Small intestine (tissue), 7 donors: ENCODE measurements at regions not wholly inside any gene's neighbourhood (a gene's known extent, or its start where the extent isn't known, plus 50 kb on each side); places are given as distances from the start of the nearest gene placed in this dataset.

Experiments used
- DNase-seq, 2 donors: peaks; one replicate each; pipeline versions ENCODE4 v3.0.0 to v3.0.0-alpha.2; 2013
- FAIRE-seq: peaks from 2 replicates; lab custom pipeline; 2012; peaks lifted over from hg19 to GRCh38; lab: Jason Lieb, UNC
- H3K27ac ChIP-seq, 3 donors: one replicate each; pipeline ENCODE4 v1.5.1; 2013; ENCODE audit warnings: low read length in 2 of 3, mild to moderate bottlenecking in 2 of 3, control low read depth in 1 of 3, inconsistent platforms in 1 of 3, low read depth in 1 of 3, moderate library complexity in 1 of 3
- H3K27me3 ChIP-seq, 3 donors: one replicate each; pipeline ENCODE4 v1.6.1; 2013; ENCODE audit warnings: low read length in 3 of 3, inconsistent platforms in 1 of 3; ENCODE audit not compliant: control insufficient read depth in 3 of 3, insufficient read depth in 3 of 3
- H3K36me3 ChIP-seq, 3 donors: one replicate each; pipeline ENCODE4 v1.6.1; 2013; ENCODE audit warnings: low read length in 3 of 3, inconsistent platforms in 1 of 3, low read depth in 1 of 3, mild to moderate bottlenecking in 1 of 3, moderate library complexity in 1 of 3; ENCODE audit not compliant: control insufficient read depth in 3 of 3, insufficient read depth in 2 of 3
- H3K4me1 ChIP-seq, 3 donors: one replicate each; pipeline ENCODE4 v1.6.1; 2013; ENCODE audit warnings: low read length in 2 of 3, inconsistent platforms in 1 of 3, low read depth in 1 of 3, mild to moderate bottlenecking in 1 of 3, moderate library complexity in 1 of 3; ENCODE audit not compliant: control insufficient read depth in 3 of 3, insufficient read depth in 2 of 3
- H3K4me3 ChIP-seq, 3 donors: one replicate each; pipeline ENCODE4 v1.5.1; 2013; ENCODE audit warnings: low read length in 3 of 3, control low read depth in 1 of 3, inconsistent platforms in 1 of 3, low read depth in 1 of 3, mild to moderate bottlenecking in 1 of 3, moderate library complexity in 1 of 3
- H3K9me3 ChIP-seq, 2 donors: one replicate each; pipeline ENCODE4 v1.6.1; 2013; ENCODE audit warnings: low read depth in 1 of 2, low read length in 1 of 2; ENCODE audit not compliant: control insufficient read depth in 2 of 2, insufficient read depth in 1 of 2
- WGBS, 3 donors: extraction: QIAGEN DNeasy Blood & Tissue Kit; methylation state at CpG; one replicate each; pipeline ENCODE4 v1.1.7; 2013; 5-methylcytosine and 5-hydroxymethylcytosine counted together
- donor health status: healthy with polysubstance abuse.
- donor health status: control.
- donor health status: control.
- donor health status: Bipolar disorder and iron deficiency.
- donor health status: healthy.

DNA sequence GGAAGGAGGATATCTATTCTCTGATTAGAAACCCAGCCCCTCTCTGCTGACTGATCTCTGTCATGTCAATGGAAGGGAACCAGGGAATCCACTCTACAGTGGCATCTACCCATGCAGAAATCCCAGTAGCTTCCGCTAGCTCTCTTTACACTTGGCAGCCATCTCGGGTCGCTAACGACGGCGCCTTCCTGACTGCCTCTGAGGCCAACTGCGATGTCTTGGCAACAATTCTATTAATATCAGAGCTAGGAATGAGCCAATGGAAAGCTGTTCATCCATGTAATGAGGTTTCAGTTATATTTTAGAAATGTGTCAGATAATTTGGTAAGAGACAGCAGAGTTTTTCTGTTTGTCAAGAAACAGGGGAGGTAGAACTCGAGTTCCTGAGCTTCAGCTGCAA, 67.6 kb upstream of the ATP10B start:
- no peak for FAIRE-seq
- Histone ChIP-seq H3K4me1 (peaks cover 7 to 38% (median 10%) of the 10 kb centered on the region in 3 donors), H3K4me3 (no peak overlapping the region), H3K27ac (no peak overlapping the region), H3K36me3 (no peaks in the 10 kb centered on the region), H3K27me3 (no peaks in the 10 kb centered on the region), H3K9me3 (no peaks in the 10 kb centered on the region)
- no peak for DNase-seq
- 86 to 91% (median 89%) methylated on average over 8 of the region's 8 CpGs for WGBS, 3 donors

DNA sequence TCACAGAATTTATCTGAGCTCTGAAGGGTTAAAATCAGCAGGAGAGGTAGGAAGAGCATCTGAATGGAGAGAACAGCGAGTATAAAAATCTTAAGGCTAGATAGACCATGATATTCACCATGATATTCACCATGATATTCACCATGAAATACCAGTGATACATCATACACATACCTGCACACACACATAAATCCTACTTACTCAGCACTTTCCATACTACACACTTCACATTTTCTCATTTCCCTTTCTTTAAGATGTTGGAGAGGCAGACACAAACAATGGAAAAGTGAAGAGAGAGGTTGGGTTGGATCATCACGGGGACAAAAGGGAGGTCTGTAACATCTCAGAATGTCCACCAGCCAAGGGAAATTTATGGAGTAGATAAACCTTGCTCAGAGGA, 66.4 kb upstream of the ATP10B start:
- Histone ChIP-seq H3K36me3 (no peaks in the 10 kb centered on the region), H3K9me3 (no peaks in the 10 kb centered on the region), H3K4me1 (peaks cover 2 to 32% (median 9%) of the 10 kb centered on the region in 3 donors), H3K4me3 (no peak overlapping the region), H3K27ac (no peak overlapping the region), H3K27me3 (no peaks in the 10 kb centered on the region)
- FAIRE-seq (no peak), DNase-seq (no peak)
- WGBS, 3 donors, result 70 to 92% (median 83%) methylated on average over 2 of the region's 2 CpGs

DNA sequence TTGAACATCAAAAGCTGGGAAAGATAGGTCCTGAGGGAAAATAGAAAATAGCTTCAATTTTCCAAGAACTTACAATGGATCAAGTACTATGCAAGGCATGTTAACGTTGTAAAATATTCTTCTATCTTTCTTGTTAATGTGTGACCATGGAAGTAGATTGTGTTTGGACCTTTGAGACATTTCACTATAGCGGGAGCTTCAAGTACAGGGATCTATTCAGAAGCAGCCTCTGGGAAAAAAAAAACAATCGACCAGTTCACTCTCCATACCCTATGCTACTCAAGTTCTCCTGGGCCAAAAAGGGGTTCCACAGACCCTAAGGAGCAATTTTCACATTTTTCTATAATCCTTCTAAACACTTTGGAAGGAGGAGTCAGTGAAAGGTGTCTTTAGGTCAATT, 54.1 kb upstream of the ATP10B start:
- DNase-seq (peak; percentile 78 to 79), FAIRE-seq (no peak)
- Histone ChIP-seq H3K27me3 (no peaks in the 10 kb centered on the region), H3K4me3 (no peak overlapping the region), H3K4me1 (peaks cover 0 to 57% (median 7%) of the 10 kb centered on the region in 3 donors), H3K9me3 (no peaks in the 10 kb centered on the region), H3K36me3 (no peaks in the 10 kb centered on the region), H3K27ac (peak overlapping the region in 1 of 3 donors; percentile 70)
- WGBS, 3 donors, result 13 to 57% (median 20%) methylated on average over 3 of the region's 3 CpGs

DNA sequence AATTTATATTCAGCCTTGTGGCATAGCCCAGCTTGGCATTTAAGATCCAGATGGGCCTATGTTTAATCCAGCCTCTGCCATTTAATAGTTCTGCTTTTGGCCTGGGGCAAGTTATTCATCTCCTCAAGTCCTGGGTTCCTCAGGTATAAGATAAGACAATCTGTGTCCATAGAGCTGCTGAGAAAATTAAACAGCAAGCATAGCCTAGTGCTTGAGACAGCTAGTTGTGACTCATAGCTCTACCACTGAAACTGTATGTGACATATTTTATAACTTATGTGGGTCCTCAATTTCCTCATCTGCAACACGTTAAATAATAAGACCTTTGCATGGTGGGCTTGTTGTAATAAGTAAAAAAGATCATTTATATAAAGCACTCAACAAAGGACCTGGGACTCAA, 53.3 kb upstream of the ATP10B start:
- no peak for FAIRE-seq
- no peaks in the 10 kb centered on the region for H3K9me3 ChIP-seq
- 11 to 54% (median 23%) methylated on average over 1 of the region's 1 CpG for WGBS, 3 donors
- peaks cover 0 to 60% (median 7%) of the 10 kb centered on the region in 3 donors for H3K4me1 ChIP-seq
- H3K27ac ChIP-seq, result peak overlapping the region in 1 of 3 donors; percentile 70
- H3K27me3 ChIP-seq, result no peaks in the 10 kb centered on the region
- peak; percentile 49 to 50 for DNase-seq
- H3K4me3 ChIP-seq, result no peak overlapping the region
- H3K36me3 ChIP-seq, result no peaks in the 10 kb centered on the region

- no peaks in the 10 kb centered on the region for H3K9me3 ChIP-seq
- H3K36me3 ChIP-seq, result no peaks in the 10 kb centered on the region
- FAIRE-seq (no peak), DNase-seq (no peak)
- peaks cover 0 to 60% (median 7%) of the 10 kb centered on the region in 3 donors for H3K4me1 ChIP-seq
- H3K27ac ChIP-seq, result peak overlapping the region in 1 of 3 donors; percentile 70
- WGBS, 3 donors, result 52 to 68% (median 58%) methylated on average over 3 of the region's 3 CpGs
- H3K27me3 ChIP-seq, result no peaks in the 10 kb centered on the region
- no peak overlapping the region for H3K4me3 ChIP-seq
Measured at GRCh38 chr5:160904591-160904990, 52.6 kb upstream of the ATP10B start.

- WGBS, 3 donors, result 0 to 23% (median 8%) methylated on average over 1 of the region's 1 CpG
- H3K4me1 ChIP-seq, result peaks cover 0 to 60% (median 6%) of the 10 kb centered on the region in 3 donors
- no peaks in the 10 kb centered on the region for H3K27me3 ChIP-seq
- DNase-seq, result peak; percentile 22 to 57
- no peaks in the 10 kb centered on the region for H3K36me3 ChIP-seq
- FAIRE-seq, result no peak
- H3K27ac ChIP-seq, result peak overlapping the region in 1 of 3 donors; percentile 70
- H3K4me3 ChIP-seq, result no peak overlapping the region
- H3K9me3 ChIP-seq, result no peaks in the 10 kb centered on the region
Measured at GRCh38 chr5:160903551-160903950, 51.5 kb upstream of the ATP10B start.

- no peak for FAIRE-seq
- H3K4me1 ChIP-seq, result peaks cover 0 to 60% (median 6%) of the 10 kb centered on the region in 3 donors
- no peak for DNase-seq
- no peak overlapping the region for H3K4me3 ChIP-seq
- WGBS, 3 donors, result 63 to 71% (median 71%) methylated on average over 3 of the region's 3 CpGs
- no peaks in the 10 kb centered on the region for H3K36me3 ChIP-seq
- H3K27ac ChIP-seq, result peak overlapping the region in 1 of 3 donors; percentile 70
- H3K9me3 ChIP-seq, result no peaks in the 10 kb centered on the region
- no peaks in the 10 kb centered on the region for H3K27me3 ChIP-seq
Measured at GRCh38 chr5:160903076-160903475, 51.1 kb upstream of the ATP10B start.
